Left forelimb (tissue), 1 donor: ENCODE measurements at regions not wholly inside any gene's neighbourhood (a gene's known extent, or its start where the extent isn't known, plus 50 kb on each side); places are given as distances from the start of the nearest gene placed in this dataset.

Source experiments
- DNase-seq: peaks from one replicate; pipeline ENCODE4 v3.0.0-alpha.2; 2018; ENCODE audit warnings: low spot score

DNA sequence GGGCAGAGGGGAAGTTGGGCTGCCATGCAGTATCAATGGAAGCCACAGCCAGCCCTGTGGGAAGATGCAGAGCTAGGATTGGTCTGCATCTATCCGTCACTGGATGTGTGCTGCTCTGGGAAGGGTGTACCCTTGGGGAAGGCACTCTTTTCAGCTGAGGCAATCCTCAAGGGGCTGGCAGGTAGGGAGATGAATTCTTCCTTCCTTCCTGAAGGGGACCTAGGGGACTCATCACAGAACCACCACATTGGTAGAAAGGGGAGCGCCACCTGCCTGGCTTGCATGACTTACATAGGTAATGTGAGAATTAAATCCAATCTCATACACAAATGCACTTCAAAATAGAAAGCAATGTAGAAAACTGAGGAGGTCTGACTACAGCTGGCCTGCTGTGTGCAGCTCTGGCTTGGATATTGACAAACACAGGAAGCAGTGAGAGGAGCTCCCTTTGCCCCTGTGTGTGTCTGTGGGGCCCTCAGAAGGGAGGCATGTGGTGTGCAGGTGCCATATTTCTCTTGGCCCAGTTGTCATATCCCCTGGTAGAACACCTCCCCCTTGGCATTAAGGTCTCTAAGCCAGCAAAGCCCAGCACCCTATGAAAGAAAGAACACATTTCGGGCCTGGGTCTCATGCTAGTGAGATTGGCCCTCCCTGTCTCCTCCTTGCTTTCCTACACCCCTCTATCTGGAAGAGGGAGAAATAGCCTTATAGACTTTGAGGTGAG lies 260.3 kb upstream of the MOCS1 start:
- DNase-seq, result no peak

DNA sequence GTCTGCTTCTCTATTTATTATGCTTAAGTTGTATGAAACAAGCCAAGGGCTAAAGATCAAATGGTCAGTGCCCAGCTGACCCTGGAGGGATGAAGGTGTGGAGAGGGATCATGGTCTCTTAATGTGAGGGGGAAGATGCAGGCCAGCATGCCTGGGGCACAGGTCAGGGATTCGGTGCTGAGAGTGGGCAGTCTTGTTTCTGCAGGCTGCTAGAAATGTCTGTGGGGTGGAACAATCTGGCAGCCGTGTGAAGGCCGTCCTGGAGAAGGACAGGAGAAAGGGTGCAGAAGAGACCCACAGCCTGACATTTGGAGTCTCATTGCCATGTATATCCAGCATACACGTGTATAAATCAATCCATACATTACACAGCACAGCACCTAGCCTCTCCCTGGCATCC lies 258.3 kb upstream of the MOCS1 start:
- no peak for DNase-seq

DNA sequence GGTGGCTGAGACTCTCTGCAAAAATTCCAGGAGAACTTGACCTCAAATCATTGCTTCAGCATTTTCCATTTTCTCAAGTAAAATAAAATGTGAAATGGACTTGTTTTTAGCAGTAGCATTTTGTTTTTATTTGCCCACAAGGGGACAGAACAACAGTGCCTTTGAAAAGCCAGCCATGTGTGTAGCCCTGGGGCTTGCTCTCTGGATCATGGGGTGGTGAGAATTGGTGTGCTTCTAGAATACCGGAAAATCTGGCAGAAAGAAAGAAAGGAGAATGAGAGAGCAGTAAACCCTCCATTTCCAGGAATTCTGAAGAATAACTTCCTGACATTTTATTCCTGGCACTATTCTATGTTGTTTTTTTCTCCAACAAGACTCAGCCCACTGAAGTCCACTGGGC lies 254.7 kb upstream of the MOCS1 start:
- DNase-seq, result no peak

DNA sequence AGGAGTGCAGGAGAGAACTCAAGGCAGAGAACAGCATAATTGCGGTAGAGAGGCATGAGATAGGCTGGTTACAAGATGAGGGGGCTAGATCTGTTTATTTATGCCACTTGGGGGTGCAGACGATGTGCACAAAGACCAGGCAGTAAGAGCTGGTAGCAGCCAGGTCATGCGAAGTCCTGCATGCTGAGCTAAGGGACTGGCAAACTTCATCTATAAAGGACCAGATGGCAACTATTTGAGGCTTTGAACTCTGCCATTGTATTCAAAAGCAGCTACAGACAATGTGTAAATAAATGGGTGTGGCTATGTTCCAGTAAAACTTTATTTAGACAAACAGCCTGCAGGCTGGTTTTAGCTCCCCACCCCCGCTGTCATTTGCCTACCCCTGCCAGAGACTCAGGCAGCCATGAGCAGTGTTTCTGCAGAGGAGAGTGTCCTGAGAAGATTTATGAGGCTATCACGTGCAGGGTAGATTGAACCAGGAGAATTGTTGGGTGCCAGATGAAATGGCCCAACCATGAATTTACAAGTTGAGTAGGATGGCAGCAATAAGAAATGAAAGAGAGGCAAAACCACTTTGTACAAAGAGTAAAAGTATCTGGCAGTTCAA lies 253.4 kb upstream of the MOCS1 start:
- DNase-seq, result no peak

- no peak for DNase-seq
These were observed 251.2 kb upstream of the MOCS1 start for GRCh38 chr6:40185486-40185885.

- no peak for DNase-seq
These were observed 249.6 kb upstream of the MOCS1 start for GRCh38 chr6:40183902-40184301.

GRCh38 chr6:40181367-40181766 lies 247.1 kb upstream of the MOCS1 start:
- DNase-seq, result no peak

DNA sequence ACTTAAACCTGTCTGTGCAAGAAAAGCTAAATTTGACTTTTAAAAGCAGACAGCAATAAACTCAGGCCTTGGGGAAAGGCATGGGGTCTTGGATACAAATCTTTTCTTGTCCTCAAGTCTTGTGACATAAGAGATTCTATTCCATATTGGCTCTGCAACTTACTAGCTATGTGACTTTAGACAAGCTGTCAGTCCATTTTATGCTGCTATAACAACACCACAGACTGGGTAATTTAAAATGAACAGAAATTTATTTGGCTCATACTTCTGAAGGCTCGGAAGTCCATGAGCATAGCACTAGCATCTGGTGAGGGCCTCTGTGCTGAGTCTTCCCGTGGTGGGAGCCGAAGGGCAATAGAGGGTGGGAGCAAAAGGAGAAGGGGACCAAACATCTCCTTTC lies 246.0 kb upstream of the MOCS1 start:
- no peak for DNase-seq

GRCh38 chr6:40179496-40179895 lies 245.2 kb upstream of the MOCS1 start:
- DNase-seq, result no peak

DNA sequence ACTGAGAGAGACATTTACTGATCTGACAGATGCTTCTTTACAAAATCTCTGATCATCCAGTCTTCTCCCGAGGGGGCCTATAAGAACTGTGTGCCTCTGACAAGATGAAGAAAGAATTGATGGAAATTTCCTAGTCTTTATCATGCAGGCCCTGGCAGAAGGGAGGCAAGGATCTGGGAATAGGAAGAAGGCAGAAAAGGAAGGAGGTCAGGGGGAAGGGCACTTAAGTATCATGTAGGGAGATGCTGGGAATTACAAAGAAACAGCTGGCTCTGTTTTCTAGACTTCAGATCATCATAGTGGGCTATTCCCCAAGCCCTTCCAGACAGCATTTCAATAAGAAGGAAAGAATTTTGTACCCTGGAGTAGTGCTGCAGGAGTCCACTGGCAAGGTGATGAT lies 243.3 kb upstream of the MOCS1 start:
- no peak for DNase-seq

- DNase-seq, result no peak
These were observed 241.9 kb upstream of the MOCS1 start for GRCh38 chr6:40176152-40176551.

DNA sequence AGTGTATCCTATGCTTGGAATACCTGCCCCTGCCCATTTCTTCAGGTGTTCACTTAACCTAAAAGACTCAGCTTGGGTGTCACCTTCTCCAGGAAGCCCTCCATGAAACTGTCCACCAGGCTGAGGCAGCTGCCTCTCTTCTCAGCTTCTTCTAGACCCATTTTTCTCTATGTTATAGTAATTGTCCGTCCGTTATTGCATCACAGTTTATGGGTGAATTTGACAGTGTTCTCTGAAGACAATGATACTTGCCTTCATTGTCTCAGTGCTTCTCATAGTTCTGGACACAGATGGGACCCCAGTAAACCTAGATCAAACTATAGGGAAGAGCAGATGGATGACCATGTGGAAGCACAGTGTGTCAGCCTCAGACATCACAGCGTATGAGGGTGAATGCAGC lies 238.0 kb upstream of the MOCS1 start:
- no peak for DNase-seq

- DNase-seq, result no peak
These were observed 237.1 kb upstream of the MOCS1 start for GRCh38 chr6:40171343-40171742.

GRCh38 chr6:40170856-40171255 lies 236.6 kb upstream of the MOCS1 start:
- DNase-seq, result no peak

DNA sequence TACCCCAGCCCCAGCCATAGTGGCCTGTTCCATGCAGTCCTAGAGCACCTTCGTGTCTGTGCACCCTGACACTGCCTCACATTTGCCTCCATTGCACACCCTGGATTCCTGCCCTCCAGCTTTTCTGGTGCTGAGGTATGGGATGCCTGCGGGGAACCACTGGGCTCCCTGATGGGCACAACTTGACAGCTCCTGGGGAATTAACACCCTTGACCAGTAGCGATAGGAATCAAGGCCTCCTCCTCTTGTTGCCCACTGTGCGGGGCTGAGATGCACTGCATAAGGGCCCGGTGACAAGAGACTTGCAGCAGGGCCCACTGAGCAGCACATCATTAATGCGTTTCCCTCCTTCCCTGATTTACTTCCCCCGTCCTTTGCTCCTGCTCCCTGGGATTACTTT lies 235.6 kb upstream of the MOCS1 start:
- DNase-seq, result no peak

DNA sequence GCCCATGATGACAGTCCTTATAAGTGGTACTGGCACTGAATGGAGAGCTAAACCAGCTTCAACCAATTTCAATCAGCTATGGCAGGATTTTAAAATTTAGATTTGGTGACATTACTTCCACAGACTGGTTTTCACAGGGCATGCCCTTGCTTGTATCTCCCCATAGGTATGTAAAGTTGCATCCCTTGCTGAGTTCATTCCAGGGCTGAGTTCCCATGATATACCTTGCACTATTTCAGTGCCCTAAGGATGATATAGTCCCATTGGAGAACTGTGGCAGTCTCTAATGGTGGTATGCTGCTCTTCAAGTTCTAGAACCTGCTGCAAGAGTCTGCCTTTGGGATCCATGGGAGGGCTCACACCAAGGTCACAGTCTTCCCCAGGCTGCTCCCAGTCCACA lies 232.7 kb upstream of the MOCS1 start:
- DNase-seq, result no peak

- no peak for DNase-seq
These were observed 230.9 kb upstream of the MOCS1 start for GRCh38 chr6:40165036-40165709.

DNA sequence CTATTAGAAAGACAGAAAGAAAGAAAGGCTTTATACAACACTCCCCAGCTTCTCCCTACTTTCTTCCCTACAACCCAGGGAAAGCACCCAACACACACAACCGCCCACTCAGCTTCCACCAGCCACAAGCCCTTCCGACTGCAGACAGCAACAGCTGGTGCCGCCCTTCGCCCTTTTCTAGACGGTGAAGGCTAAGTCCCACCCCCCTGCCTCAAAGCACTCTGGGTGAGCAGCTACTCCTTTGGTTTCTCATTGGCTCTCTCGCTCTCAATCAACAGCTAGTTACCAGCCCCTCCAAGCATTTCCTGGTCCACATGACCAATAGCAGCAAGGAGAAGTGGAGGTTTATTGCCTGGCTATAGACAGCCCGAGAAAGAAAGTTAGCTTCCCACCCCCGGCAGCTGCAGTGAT lies 230.1 kb upstream of the MOCS1 start:
- DNase-seq, result no peak

GRCh38 chr6:40163924-40164323 lies 229.7 kb upstream of the MOCS1 start:
- no peak for DNase-seq

DNA sequence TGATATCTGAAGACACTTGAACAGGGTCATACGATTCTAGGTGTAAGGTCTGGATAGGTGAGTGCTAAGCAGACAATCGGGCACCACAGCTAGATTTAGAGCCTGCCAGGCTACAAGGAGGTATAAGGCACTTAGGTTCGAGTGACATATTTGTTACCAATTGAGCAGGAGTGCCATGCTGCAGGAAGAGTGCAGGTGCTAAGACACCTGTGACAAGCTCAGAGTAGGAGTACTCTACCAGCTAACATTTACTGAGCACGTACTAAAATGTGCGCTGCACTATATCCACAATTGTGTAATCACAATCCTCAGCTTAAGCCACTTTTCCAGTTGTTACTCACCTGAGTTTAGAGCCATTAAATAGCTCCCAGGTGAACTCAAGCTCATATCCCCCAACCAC lies 227.8 kb upstream of the MOCS1 start:
- DNase-seq, result no peak

DNA sequence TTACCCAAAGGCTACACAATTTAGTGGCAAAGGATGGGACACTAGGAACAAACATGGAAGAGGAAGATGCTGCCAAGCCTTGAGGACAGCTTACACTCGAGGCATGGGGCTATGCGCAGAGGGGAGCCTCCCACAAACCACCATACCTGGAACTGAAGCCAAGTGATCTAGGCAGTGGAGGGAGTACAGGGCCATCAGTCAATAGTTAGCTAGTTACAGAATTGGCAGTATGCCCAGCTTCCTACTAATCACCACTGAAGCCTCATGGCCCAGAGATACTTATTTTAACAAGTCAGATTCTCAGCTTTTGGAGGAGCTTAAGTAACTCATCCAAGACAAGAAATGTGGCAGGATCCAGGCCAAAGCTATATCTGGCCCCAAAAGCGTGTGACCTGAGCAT lies 226.6 kb upstream of the MOCS1 start:
- no peak for DNase-seq

DNA sequence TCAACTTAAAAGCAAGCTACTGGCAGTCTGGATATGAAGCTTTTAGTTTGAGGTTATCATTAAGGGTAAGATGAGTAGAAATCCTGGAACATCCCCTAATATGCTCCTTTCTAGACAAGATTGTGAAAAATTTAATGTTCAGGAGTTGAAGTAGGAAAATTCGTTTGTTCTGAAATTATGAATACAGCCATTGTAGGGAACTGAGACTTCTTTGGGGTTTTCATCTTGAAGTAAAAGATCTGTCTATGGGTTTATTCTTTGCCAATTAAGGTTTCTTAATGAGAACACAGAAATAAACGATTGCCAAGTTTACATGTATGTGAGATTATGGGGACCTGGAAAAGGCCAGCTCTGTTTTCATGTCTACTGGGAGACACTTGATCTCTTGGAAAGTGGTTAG lies 225.6 kb upstream of the MOCS1 start:
- DNase-seq, result no peak

DNA sequence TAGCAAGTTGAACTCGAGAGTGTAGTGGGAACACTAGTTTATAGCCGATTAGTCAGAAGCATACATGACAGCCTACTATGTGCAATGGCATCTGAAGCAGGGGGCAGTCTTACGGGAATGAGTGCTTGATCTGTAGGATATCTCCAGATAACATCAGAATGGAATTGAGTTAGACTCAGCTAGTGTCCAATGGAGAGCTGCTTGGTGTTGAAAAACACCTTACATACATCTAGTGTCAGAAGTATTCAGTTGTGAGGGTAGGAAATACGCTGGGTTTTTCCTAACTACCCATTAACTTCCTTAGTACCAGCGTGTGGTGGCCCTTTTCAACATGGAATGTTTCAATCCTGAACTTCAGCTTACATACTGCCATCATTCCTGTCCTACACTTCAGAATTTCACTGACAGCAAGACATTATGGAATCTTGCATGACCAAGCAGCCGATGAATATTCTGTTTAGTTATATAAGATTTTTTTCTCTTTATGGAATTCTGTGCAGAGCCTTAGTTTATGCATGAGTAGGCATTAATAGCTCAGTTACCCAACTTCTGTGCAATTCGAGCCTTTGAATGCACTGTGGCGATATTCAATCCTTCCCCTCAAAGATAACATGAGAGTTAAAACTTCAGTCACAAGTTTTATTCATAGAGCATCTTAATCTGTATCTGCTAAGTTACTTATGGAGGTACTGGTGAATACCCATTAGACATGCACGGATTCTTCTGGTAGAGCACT lies 218.6 kb upstream of the MOCS1 start:
- DNase-seq, result no peak
